ENCODE measurements at regions not wholly inside any gene's neighbourhood (a gene's known extent, or its start where the extent isn't known, plus 50 kb on each side); places are given as distances from the start of the nearest gene placed in this dataset.
A peak's percentile ranks its signal among the peaks of the same experiment; 100 is the strongest.

GRCh38 chr10:44010873-44011602 is 362.4 kb upstream of the ZNF32 start:
- Histone ChIP-seq H3K4me1 (ENCODE audit: control insufficient read depth in 1 of 2, insufficient read depth in 2 of 2, low read length in 2 of 2) (peaks cover 33 to 40% of the 10 kb centered on the region in 2 donors), H3K9me3 (replicated peaks in 1 of 2; ENCODE audit: control insufficient read depth in 1 of 2, insufficient read depth in 1 of 2, low read length in 2 of 2) (peaks cover 0 to 3% of the 10 kb centered on the region in 2 donors), H3K79me2 (ENCODE audit: insufficient read depth, low read length) (no peaks in the 10 kb centered on the region), H2AFZ (ENCODE audit: insufficient read depth, low read depth, low read length, poor library complexity, severe bottlenecking) (no peak overlapping the region), H3K4me3 (replicated peaks in 1 of 3; ENCODE audit: low read depth in 2 of 3, low read length in 3 of 3) (no peak overlapping the region), H3K36me3 (replicated peaks in 1 of 2; ENCODE audit: control insufficient read depth in 1 of 2, insufficient read depth in 2 of 2, low read length in 2 of 2) (no peaks in the 10 kb centered on the region), H3K4me2 (replicated peaks; ENCODE audit: extremely low read depth, low read length, poor library complexity, severe bottlenecking) (no peak overlapping the region), H3K9ac (ENCODE audit: insufficient read depth, low read length, poor library complexity, severe bottlenecking) (no peak overlapping the region), H3K27ac (ENCODE audit: low read depth in 1 of 2, low read length in 2 of 2) (no peak overlapping the region), H4K20me1 (ENCODE audit: insufficient read depth, low read length) (no peaks in the 10 kb centered on the region), H3K27me3 (ENCODE audit: control insufficient read depth in 2 of 2, insufficient read depth in 2 of 2, low read length in 2 of 2) (no peaks in the 10 kb centered on the region)
- H3K27ac Mint-ChIP-seq = peak overlapping the region in 2 of 7 donors; percentile 36 to 58
- 14% methylated on average over 1 of the region's 2 CpGs for WGBS (ENCODE audit: insufficient coverage)
- H3K36me3 Mint-ChIP-seq = no peaks in the 10 kb centered on the region
- intact Hi-C loops (cut with micrococcal nuclease) = no loop called here
- no peak for DNase-seq
- peaks cover 33% of the 10 kb centered on the region for H3K4me1 Mint-ChIP-seq
- no peak for TF ChIP-seq CTCF (IDR thresholded peaks at IDR 0.05)
- peaks cover 0 to 10% (median 2%) of the 10 kb centered on the region in 3 donors for H3K27me3 Mint-ChIP-seq (ENCODE audit: low read depth in 3 of 3)
- H3K9me3 Mint-ChIP-seq = peaks cover 0 to 2% (median 2%) of the 10 kb centered on the region in 7 donors
- no peak overlapping the region for H3K4me3 Mint-ChIP-seq

GRCh38 chr10:44009891-44010632 is 361.4 kb upstream of the ZNF32 start:
- H3K9me3 ChIP-seq (replicated peaks in 1 of 2; ENCODE audit: control insufficient read depth in 1 of 2, insufficient read depth in 1 of 2, low read length in 2 of 2) = peaks cover 0 to 3% of the 10 kb centered on the region in 2 donors
- H3K36me3 Mint-ChIP-seq = no peaks in the 10 kb centered on the region
- peaks cover 0 to 10% (median 3%) of the 10 kb centered on the region in 3 donors for H3K27me3 Mint-ChIP-seq (ENCODE audit: low read depth in 3 of 3)
- no peak overlapping the region for H2AFZ ChIP-seq (ENCODE audit: insufficient read depth, low read depth, low read length, poor library complexity, severe bottlenecking)
- TF ChIP-seq CTCF (IDR thresholded peaks at IDR 0.05) = no peak
- no peak overlapping the region for H3K27ac Mint-ChIP-seq
- intact Hi-C loops (cut with micrococcal nuclease) = no loop called here
- H3K4me1 ChIP-seq (ENCODE audit: control insufficient read depth in 1 of 2, insufficient read depth in 2 of 2, low read length in 2 of 2) = peaks cover 31 to 37% of the 10 kb centered on the region in 2 donors
- WGBS (ENCODE audit: insufficient coverage) = 82% methylated on average over 3 of the region's 8 CpGs
- no peaks in the 10 kb centered on the region for H3K36me3 ChIP-seq (replicated peaks in 1 of 2; ENCODE audit: control insufficient read depth in 1 of 2, insufficient read depth in 2 of 2, low read length in 2 of 2)
- H3K27ac ChIP-seq (ENCODE audit: low read depth in 1 of 2, low read length in 2 of 2) = no peak overlapping the region
- H4K20me1 ChIP-seq (ENCODE audit: insufficient read depth, low read length) = no peaks in the 10 kb centered on the region
- no peak overlapping the region for H3K4me2 ChIP-seq (replicated peaks; ENCODE audit: extremely low read depth, low read length, poor library complexity, severe bottlenecking)
- H3K9me3 Mint-ChIP-seq = peaks cover 0 to 2% (median 2%) of the 10 kb centered on the region in 7 donors
- H3K4me3 ChIP-seq (replicated peaks in 1 of 3; ENCODE audit: low read depth in 2 of 3, low read length in 3 of 3) = no peak overlapping the region
- DNase-seq = no peak
- H3K4me3 Mint-ChIP-seq = no peak overlapping the region
- H3K9ac ChIP-seq (ENCODE audit: insufficient read depth, low read length, poor library complexity, severe bottlenecking) = no peak overlapping the region
- peaks cover 27% of the 10 kb centered on the region for H3K4me1 Mint-ChIP-seq
- H3K27me3 ChIP-seq (ENCODE audit: control insufficient read depth in 2 of 2, insufficient read depth in 2 of 2, low read length in 2 of 2) = no peaks in the 10 kb centered on the region
- H3K79me2 ChIP-seq (ENCODE audit: insufficient read depth, low read length) = no peaks in the 10 kb centered on the region
